Activated T-helper 1 cell treated with anti-CD3 and anti-CD28 coated beads, Interleukin-2, amount 50 U/mL, for 16 hours (primary cell): ENCODE measurements at regions not wholly inside any gene's neighbourhood (a gene's known extent, or its start where the extent isn't known, plus 50 kb on each side); places are given as distances from the start of the nearest gene placed in this dataset.

Source experiments
- DNase-seq, 2 donors: peaks; one replicate each; pipeline ENCODE4 v3.0.0-alpha.2; 2020; ENCODE audit warnings: low read depth in 1 of 2, low spot score in 1 of 2

GRCh38 chr14:97485201-97485600, 688.0 kb downstream of the VRK1 start:
- no peak for DNase-seq

GRCh38 chr14:97486601-97487120, 689.5 kb downstream of the VRK1 start:
- DNase-seq, result no peak

- no peak for DNase-seq
These were observed 692.6 kb downstream of the VRK1 start for GRCh38 chr14:97489750-97490149.

- DNase-seq, result no peak
These were observed 693.4 kb downstream of the VRK1 start for GRCh38 chr14:97490521-97491070.

- DNase-seq, result no peak
These were observed 694.5 kb downstream of the VRK1 start for GRCh38 chr14:97491697-97492096.

- DNase-seq, result no peak
These were observed 702.8 kb downstream of the VRK1 start for GRCh38 chr14:97499790-97500481.

GRCh38 chr14:97506626-97507025, 709.4 kb downstream of the VRK1 start:
- DNase-seq, result no peak

GRCh38 chr14:97513891-97514290, 716.7 kb downstream of the VRK1 start:
- no peak for DNase-seq

GRCh38 chr14:97517566-97518234, 720.5 kb downstream of the VRK1 start:
- DNase-seq, result no peak

- DNase-seq, result no peak
These were observed 726.8 kb downstream of the VRK1 start for GRCh38 chr14:97523936-97524335.

- no peak for DNase-seq
These were observed 727.6 kb downstream of the VRK1 start for GRCh38 chr14:97524589-97525319.

GRCh38 chr14:97527993-97528392, 730.8 kb downstream of the VRK1 start:
- DNase-seq, result no peak

GRCh38 chr14:97532052-97532451, 734.9 kb downstream of the VRK1 start:
- DNase-seq, result no peak

GRCh38 chr14:97536421-97536820, 739.2 kb downstream of the VRK1 start:
- DNase-seq, result no peak

- DNase-seq, result no peak
These were observed 741.7 kb downstream of the VRK1 start for GRCh38 chr14:97538749-97539410.

- no peak for DNase-seq
These were observed 742.2 kb downstream of the VRK1 start for GRCh38 chr14:97539411-97539795.

- no peak for DNase-seq
These were observed 742.7 kb downstream of the VRK1 start for GRCh38 chr14:97539884-97540283.

- DNase-seq, result no peak
These were observed 746.0 kb downstream of the VRK1 start for GRCh38 chr14:97543221-97543620.

GRCh38 chr14:97543816-97544215, 746.6 kb downstream of the VRK1 start:
- DNase-seq, result no peak

- no peak for DNase-seq
These were observed 747.4 kb downstream of the VRK1 start for GRCh38 chr14:97544571-97544970.
